ENCODE measurements at regions not wholly inside any gene's neighbourhood (a gene's known extent, or its start where the extent isn't known, plus 50 kb on each side); places are given as distances from the start of the nearest gene placed in this dataset.

DNA sequence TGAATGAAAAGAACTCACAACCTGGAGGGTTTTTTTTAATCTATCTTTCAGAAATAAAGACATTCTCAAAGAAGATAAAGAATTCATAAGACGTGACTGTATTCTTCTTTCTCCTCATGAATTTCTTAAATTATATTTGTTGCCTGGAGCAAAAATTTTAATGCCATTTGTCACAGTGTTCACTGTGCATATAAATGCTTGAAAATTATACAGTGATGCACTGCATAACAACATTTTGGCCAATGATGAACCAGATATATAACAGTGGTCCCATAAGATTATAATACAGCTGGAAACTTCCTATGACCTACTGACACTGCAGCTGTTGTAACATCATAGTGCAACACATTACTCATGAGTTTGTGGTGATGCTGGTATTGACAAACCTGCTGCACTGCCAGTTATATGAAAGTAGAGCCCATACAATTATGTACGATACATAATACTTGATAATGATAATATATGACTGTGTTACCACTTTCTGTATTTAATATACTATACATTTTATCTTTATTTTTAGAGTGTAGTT, 67.3 kb downstream of the P2RY1 start:
- TF ChIP-seq, protein P1, sequence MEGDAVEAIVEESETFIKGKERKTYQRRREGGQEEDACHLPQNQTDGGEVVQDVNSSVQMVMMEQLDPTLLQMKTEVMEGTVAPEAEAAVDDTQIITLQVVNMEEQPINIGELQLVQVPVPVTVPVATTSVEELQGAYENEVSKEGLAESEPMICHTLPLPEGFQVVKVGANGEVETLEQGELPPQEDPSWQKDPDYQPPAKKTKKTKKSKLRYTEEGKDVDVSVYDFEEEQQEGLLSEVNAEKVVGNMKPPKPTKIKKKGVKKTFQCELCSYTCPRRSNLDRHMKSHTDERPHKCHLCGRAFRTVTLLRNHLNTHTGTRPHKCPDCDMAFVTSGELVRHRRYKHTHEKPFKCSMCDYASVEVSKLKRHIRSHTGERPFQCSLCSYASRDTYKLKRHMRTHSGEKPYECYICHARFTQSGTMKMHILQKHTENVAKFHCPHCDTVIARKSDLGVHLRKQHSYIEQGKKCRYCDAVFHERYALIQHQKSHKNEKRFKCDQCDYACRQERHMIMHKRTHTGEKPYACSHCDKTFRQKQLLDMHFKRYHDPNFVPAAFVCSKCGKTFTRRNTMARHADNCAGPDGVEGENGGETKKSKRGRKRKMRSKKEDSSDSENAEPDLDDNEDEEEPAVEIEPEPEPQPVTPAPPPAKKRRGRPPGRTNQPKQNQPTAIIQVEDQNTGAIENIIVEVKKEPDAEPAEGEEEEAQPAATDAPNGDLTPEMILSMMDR (IDR thresholded peaks at IDR 0.05) = no peak
- TF ChIP-seq EP300 (IDR thresholded peaks at IDR 0.05; ENCODE audit: borderline replicate concordance in 1 of 2, low read depth in 1 of 2, low read length in 1 of 2) (no peak), SIN3A (IDR thresholded peaks at IDR 0.05; ENCODE audit: borderline replicate concordance, low read depth, low read length) (no peak)

Data from SK-N-SH (cell line).